ENCODE measurements at regions not wholly inside any gene's neighbourhood (a gene's known extent, or its start where the extent isn't known, plus 50 kb on each side); places are given as distances from the start of the nearest gene placed in this dataset.

DNA sequence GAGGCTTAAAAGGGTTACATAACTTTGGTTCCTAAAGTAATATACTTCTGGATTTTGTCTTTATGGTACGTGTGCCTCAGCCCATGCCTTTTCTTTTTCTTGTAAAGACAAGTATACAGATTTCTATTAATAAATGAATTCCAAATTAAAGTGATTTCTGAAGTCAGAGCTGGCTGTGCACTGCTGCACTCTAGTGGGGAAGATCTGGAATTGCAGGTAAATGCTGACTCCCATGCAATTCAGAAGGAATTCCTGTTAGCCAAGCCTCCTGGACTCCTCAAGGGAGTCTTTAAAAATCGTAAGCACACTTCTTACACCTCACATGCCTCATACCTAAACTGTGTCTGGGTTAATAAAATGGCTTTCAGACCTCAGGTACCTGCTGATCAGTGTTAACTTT is 118.4 kb upstream of the SLC7A1 start:
- DNase-seq (ENCODE audit: low read depth), result no peak

DNA sequence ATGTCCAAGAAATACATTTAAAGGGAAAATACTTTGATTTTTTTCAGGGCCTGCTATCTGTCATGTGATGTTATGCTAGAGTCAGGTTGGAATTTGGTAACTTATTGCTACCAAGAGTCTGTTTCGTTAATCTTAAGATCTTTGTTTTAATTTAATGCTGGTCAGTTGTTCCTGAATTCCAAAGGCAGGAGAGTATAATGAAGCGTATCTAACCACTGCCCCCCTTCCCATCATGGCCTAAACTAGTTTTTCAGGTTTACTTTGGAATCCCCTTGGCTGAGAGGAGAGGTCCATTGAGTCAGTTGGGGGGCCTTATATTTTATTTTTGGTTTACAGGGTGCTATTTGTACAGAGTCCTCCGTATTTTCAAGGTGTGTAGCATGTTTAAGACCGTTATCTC is 116.3 kb upstream of the SLC7A1 start:
- DNase-seq (ENCODE audit: low read depth), result no peak
- TF ChIP-seq, protein P1, sequence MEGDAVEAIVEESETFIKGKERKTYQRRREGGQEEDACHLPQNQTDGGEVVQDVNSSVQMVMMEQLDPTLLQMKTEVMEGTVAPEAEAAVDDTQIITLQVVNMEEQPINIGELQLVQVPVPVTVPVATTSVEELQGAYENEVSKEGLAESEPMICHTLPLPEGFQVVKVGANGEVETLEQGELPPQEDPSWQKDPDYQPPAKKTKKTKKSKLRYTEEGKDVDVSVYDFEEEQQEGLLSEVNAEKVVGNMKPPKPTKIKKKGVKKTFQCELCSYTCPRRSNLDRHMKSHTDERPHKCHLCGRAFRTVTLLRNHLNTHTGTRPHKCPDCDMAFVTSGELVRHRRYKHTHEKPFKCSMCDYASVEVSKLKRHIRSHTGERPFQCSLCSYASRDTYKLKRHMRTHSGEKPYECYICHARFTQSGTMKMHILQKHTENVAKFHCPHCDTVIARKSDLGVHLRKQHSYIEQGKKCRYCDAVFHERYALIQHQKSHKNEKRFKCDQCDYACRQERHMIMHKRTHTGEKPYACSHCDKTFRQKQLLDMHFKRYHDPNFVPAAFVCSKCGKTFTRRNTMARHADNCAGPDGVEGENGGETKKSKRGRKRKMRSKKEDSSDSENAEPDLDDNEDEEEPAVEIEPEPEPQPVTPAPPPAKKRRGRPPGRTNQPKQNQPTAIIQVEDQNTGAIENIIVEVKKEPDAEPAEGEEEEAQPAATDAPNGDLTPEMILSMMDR (conservative IDR thresholded peaks at IDR 0.05; ENCODE audit: low read length), result no peak
- H3K4me3 ChIP-seq (ENCODE audit: low read length), result no peak overlapping the region

More for the DNA sequence above, 118.4 kb upstream of the SLC7A1 start:
- no peak overlapping the region for H3K4me3 ChIP-seq (ENCODE audit: low read length)
- TF ChIP-seq, protein P1 (conservative IDR thresholded peaks at IDR 0.05; ENCODE audit: low read length), result peak; percentile 64

DNA sequence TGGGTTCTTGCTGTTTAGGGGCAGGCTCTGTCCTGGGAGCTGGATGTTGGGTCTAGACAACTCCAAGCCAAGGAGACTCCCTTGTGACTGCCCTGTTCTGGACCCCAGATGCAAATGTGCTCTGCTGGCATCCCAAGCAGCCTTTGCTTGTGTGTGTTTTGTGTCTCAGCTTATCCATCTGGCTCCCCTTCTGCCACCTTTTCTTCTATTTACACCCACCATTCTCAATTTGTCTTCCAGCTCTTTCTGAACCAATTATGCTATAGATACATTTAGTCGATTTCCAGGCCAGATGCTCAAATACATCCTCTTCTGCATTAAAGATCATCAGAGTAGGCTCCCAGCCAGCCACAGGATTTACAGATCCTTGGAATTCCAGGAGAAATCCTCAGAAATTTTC is 115.0 kb upstream of the SLC7A1 start:
- H3K4me3 ChIP-seq (ENCODE audit: low read length), result no peak overlapping the region
- DNase-seq (ENCODE audit: low read depth), result no peak
- TF ChIP-seq, protein P1 (conservative IDR thresholded peaks at IDR 0.05; ENCODE audit: low read length), result no peak

DNA sequence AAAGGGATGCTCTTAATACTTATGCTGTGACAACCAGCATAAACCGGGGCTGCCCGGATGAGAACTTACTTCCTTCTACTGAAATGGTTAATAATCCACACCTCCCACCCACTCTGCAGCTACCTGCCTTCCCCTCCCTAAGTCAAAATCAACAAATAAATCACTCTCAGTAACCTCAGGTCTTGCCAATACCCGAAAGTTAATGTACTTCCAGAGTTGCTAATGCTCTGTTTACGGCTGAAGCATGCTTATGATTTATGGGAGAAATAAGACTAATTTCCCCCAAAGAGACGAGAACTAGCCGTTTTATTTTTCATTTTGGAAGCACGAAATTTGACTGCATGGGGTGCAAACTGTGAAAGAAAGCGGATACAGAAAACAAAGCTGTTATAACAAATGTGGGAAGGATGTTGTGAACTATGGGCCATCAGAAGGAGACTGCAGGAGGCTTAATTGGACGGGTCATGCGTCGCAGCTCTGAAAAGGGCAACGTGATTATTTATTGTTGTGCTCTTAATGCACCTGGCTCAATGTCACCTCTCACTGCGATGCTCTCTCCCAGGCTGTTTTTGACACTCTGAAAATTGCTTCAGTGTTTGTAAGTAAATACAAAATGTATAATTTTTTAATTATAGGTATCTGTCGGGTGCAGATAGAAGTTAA is 114.0 kb upstream of the SLC7A1 start:
- DNase-seq (ENCODE audit: low read depth), result no peak
- TF ChIP-seq, protein P1 (conservative IDR thresholded peaks at IDR 0.05; ENCODE audit: low read length), result no peak
- H3K4me3 ChIP-seq (ENCODE audit: low read length), result no peak overlapping the region

DNA sequence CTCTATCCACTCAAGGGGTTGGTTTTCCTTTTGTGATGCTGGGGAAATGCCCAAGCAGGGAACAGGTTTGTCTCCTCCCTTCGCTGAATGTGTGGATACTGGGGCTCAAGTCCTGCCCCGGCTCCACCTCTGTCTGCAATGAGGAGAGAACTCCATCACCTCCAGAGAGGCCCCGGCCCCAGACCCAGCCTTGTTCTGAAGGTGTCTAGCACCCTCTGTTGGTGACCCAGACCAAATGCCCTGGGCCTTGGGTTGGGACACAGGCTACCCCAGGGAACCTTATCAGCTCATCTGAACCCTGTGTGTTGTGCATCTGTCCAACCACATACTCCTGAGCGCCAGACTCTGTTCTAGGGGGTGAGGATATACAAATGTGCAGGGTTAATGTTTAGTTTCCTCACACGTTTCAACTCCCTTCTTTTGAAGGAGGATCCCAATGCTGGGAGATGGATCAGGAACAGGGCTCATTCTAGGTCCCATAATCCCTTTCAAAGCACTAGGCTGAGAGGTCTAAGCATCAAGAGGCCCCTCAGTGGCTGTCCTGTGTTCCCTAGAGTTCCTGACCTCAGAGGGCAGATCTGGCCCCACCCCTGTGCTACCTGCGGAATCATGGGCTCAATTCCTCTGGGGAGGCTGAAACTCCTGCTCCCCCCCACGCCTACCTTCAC is 112.5 kb upstream of the SLC7A1 start:
- no peak overlapping the region for H3K4me3 ChIP-seq (ENCODE audit: low read length)
- peak; percentile 62 for DNase-seq (ENCODE audit: low read depth)
- TF ChIP-seq, protein P1 (conservative IDR thresholded peaks at IDR 0.05; ENCODE audit: low read length), result peak; percentile 82

DNA sequence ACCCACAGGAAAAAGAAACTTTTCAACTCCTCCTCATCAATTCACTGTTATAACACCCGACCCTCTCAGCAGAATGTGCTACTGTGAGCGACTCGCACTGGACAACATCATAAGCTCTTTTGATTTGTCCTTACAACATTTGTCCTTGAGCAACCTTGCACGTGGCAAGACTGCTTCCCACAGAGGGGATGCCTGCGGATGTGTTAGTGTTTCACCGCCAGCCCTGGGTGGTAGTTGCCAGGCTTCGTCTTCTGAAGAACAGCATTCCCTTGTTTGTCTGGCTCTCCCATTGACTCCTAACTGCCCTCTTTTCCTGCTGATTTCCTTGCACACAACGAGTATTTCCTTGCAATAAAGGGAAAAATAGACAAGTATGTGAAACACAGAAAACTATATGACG is 111.4 kb upstream of the SLC7A1 start:
- H3K4me3 ChIP-seq (ENCODE audit: low read length), result no peak overlapping the region
- TF ChIP-seq, protein P1 (conservative IDR thresholded peaks at IDR 0.05; ENCODE audit: low read length), result no peak
- no peak for DNase-seq (ENCODE audit: low read depth)

DNA sequence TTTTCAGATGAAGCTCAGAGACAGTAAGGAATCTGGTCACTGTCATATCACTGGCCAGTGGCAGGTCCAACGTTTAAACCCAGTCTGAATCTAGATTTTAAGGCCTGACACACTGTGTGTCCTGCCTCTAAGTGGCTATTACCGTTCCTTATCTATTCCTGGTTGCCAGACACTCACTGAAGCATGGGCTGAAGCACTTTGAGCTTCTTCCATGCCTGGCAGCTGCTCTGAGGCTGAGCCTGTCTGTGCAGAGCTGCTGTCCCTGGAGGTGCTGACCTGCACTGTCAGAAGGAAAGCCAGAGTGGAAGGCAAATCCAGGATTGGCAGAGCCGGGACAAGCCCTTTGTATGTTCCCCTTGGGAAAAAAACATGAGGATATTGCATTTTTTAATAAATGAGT is 109.2 kb upstream of the SLC7A1 start:
- TF ChIP-seq, protein P1 (conservative IDR thresholded peaks at IDR 0.05; ENCODE audit: low read length), result no peak
- DNase-seq (ENCODE audit: low read depth), result peak; percentile 40
- no peak overlapping the region for H3K4me3 ChIP-seq (ENCODE audit: low read length)
